ENCODE measurements at regions not wholly inside any gene's neighbourhood (a gene's known extent, or its start where the extent isn't known, plus 50 kb on each side); places are given as distances from the start of the nearest gene placed in this dataset.

GRCh38 chr11:112632866-112633505, 328.2 kb upstream of the NCAM1 start:
- TF ChIP-seq POLR2A (IDR thresholded peaks at IDR 0.05; ENCODE audit: low read length), result no peak
- no peak for TF ChIP-seq GATA1 (IDR thresholded peaks at IDR 0.05; ENCODE audit: low read depth, low read length)

Data from erythroblast (primary cell).